Brain microvascular endothelial cell (primary cell): ENCODE measurements at regions not wholly inside any gene's neighbourhood (a gene's known extent, or its start where the extent isn't known, plus 50 kb on each side); places are given as distances from the start of the nearest gene placed in this dataset.

ENCODE experiments used
- DNase-seq: peaks from one replicate; pipeline ENCODE4 v3.0.0-alpha.2; 2020
- H3K27ac ChIP-seq: fragments of 250-450 bp; sonication (Bioruptor Pico); 2 replicates; pipeline ENCODE4 v1.5.1; 2020; ENCODE audit warnings: mild to moderate bottlenecking, moderate library complexity
- H3K27me3 ChIP-seq: fragments of 250-450 bp; sonication (Bioruptor Pico); replicated peaks from 2 replicates; pipeline ENCODE4 v1.5.1; 2020; ENCODE audit warnings: mild to moderate bottlenecking
- H3K36me3 ChIP-seq: fragments of 250-450 bp; sonication (Bioruptor Pico); replicated peaks from 2 replicates; pipeline ENCODE4 v1.5.1; 2020; ENCODE audit warnings: mild to moderate bottlenecking
- H3K4me3 ChIP-seq: 2 replicates; pipeline ENCODE4 v1.5.1; 2011; ENCODE audit warnings: low read depth, mild to moderate bottlenecking, control low read depth, low read length, moderate library complexity
- CTCF ChIP-seq: IDR thresholded peaks from 2 replicates; pipeline ENCODE4 v1.5.1; 2011; ENCODE audit warnings: low read depth, mild to moderate bottlenecking, moderate library complexity, low read length, control low read depth, inconsistent platforms; ENCODE audit errors: missing control alignments
- in situ Hi-C: cut with HindIII; loops from 2 replicates; pipeline ENCODE4 v1.10.0; 2017; ENCODE audit warnings: low sequenced_read_pairs, low pct_ligation_motif_present

DNA sequence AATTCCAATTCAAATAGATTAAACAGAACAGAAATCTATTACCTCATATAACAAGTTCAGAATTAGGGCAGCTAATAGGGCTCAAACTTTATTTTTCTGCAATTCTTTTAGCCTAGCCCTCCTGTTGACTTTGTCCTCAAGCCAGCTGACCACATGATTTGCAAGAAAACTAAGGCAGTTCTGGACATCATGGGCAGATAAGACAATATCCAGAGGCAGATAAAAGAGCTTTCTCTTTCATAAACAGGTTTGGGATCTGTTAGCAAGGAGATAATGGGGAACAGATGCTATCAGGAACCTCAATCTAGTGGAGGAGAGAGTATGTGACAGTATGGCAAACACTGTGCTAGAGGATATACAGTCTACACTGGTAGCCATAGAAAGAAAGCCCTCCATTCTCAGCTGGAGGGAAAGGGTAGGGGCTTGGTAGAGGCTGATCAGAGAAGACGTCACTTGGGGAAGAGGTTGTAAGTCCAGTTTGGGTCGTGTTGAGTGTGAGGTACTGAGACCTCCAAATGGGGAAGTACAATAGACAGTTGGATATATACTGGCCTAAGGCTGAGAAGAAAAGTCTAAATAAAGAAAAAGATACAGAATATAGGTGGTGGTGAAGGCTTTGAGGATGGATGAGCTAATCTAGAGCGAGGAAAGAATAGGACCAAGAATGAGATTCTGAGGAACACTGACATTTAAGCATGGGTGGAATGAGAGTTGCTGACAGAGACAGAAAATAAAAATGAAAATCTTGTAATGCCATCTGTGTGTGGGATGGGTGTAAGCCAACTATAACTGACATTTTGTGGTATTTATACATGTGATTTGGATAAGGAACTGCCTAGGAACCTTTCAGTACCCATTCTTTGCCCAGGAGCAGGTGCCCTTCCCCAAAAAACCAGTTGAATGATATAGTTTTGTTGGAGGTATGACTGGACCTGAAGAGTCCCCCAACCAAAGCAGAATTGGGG lies 67.4 kb downstream of the CYB561 start:
- peaks cover 2% of the 10 kb centered on the region for H3K36me3 ChIP-seq
- in situ Hi-C loops = no loop called here
- H3K27ac ChIP-seq = no peak overlapping the region
- H3K27me3 ChIP-seq = no peaks in the 10 kb centered on the region
- no peak for TF ChIP-seq CTCF
- H3K4me3 ChIP-seq = no peak overlapping the region
- peak; percentile 24 for DNase-seq

GRCh38 chr17:63379636-63380035 lies 66.5 kb downstream of the CYB561 start:
- no peak for DNase-seq
- Histone ChIP-seq H3K27me3 (no peaks in the 10 kb centered on the region), H3K36me3 (peaks cover 2% of the 10 kb centered on the region), H3K4me3 (no peak overlapping the region), H3K27ac (no peak overlapping the region)
- in situ Hi-C loops = no loop called here
- TF ChIP-seq CTCF = no peak

- Histone ChIP-seq H3K36me3 (peaks cover 2% of the 10 kb centered on the region), H3K27ac (no peak overlapping the region), H3K4me3 (no peak overlapping the region), H3K27me3 (no peaks in the 10 kb centered on the region)
- in situ Hi-C loops = no loop called here
- no peak for TF ChIP-seq CTCF
- DNase-seq = peak; percentile 53
Observed at GRCh38 chr17:63381101-63381729, 64.9 kb downstream of the CYB561 start.

- no peak for TF ChIP-seq CTCF
- no peak overlapping the region for H3K27ac ChIP-seq
- in situ Hi-C loops = no loop called here
- H3K36me3 ChIP-seq = peaks cover 2% of the 10 kb centered on the region
- DNase-seq = no peak
- H3K4me3 ChIP-seq = no peak overlapping the region
- no peaks in the 10 kb centered on the region for H3K27me3 ChIP-seq
Observed at GRCh38 chr17:63382136-63382535, 64.0 kb downstream of the CYB561 start.
